ENCODE measurements at regions not wholly inside any gene's neighbourhood (a gene's known extent, or its start where the extent isn't known, plus 50 kb on each side); places are given as distances from the start of the nearest gene placed in this dataset.

DNA sequence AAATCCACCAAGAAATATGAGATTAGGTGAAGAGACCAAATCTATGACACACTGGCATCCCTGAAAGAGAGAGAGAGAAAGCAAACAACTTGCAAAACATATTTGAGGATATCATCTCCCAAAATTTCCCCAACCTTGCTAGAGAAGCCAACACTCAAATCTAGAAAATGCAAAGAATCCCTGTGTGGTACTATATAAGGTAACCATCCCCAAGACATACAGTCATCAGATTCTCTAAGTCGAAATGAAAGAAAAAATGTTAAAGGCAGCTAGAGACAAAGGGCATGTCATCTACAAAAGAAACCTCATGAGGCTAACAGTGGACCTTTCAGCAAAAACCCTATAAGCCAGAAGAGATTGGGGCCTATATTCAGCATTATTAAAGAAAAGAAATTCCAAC lies 622.1 kb upstream of the LMCD1 start:
- Histone ChIP-seq H3K4me2 (no peak overlapping the region), H3K9ac (no peak overlapping the region), H3K36me3 (ENCODE audit: insufficient read depth) (no peaks in the 10 kb centered on the region), H2AFZ (ENCODE audit: low read depth) (no peak overlapping the region), H4K20me1 (ENCODE audit: insufficient read depth) (no peaks in the 10 kb centered on the region), H3K4me1 (ENCODE audit: low read depth, poor library complexity, severe bottlenecking) (no peaks in the 10 kb centered on the region), H3K27me3 (ENCODE audit: insufficient read depth, low read depth) (no peaks in the 10 kb centered on the region), H3K79me2 (ENCODE audit: insufficient read depth, low read depth) (no peaks in the 10 kb centered on the region), H3K27ac (no peak overlapping the region), H3K4me3 (IDR thresholded peaks at IDR 0.05; ENCODE audit: insufficient read depth, low read depth, low read length) (no peak overlapping the region)
- TF ChIP-seq, protein P1, sequence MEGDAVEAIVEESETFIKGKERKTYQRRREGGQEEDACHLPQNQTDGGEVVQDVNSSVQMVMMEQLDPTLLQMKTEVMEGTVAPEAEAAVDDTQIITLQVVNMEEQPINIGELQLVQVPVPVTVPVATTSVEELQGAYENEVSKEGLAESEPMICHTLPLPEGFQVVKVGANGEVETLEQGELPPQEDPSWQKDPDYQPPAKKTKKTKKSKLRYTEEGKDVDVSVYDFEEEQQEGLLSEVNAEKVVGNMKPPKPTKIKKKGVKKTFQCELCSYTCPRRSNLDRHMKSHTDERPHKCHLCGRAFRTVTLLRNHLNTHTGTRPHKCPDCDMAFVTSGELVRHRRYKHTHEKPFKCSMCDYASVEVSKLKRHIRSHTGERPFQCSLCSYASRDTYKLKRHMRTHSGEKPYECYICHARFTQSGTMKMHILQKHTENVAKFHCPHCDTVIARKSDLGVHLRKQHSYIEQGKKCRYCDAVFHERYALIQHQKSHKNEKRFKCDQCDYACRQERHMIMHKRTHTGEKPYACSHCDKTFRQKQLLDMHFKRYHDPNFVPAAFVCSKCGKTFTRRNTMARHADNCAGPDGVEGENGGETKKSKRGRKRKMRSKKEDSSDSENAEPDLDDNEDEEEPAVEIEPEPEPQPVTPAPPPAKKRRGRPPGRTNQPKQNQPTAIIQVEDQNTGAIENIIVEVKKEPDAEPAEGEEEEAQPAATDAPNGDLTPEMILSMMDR (conservative IDR thresholded peaks at IDR 0.05; ENCODE audit: low read depth, low read length), result no peak

DNA sequence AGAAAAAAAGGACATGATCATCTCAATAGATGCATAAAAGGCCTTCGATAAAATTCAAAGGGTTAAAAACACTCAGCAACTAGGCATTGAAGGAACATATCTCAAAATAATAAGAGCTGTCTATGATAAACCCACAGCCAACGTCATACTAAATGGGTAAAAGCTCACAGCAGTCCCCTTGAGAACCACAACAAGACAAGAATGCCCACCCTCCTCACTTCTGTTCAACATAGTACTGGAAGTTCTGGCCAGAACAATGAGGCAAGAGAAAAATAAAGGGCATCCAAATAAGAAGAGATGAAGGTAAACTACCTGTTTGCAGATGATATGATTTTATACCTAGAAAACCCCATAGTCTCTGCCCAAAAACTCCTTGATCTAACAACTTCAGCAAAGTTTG lies 619.7 kb upstream of the LMCD1 start:
- Histone ChIP-seq H3K4me2 (no peak overlapping the region), H3K27ac (no peak overlapping the region)

DNA sequence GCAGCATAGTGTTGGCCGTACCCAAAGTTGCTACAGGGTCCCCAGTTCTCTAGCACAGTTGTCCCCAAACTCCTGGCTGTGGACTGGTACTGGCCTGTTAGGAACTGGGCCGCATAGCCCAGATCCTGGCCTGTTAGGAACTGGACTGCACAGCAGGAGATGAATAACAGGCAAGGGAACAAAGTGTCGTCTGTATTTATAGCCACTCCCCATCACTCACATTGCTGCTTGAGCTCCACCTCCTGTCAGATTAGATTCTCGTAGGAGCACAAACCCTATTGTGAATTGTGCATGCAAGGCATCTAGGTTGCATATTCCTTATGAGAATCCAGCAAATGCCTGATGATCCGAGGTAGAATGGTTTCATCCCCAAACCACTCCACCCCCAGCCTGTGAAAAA lies 604.0 kb upstream of the LMCD1 start:
- H2AFZ ChIP-seq (ENCODE audit: low read depth), result no peak overlapping the region
- H3K4me3 ChIP-seq (IDR thresholded peaks at IDR 0.05; ENCODE audit: insufficient read depth, low read depth, low read length), result no peak overlapping the region
- H4K20me1 ChIP-seq (ENCODE audit: insufficient read depth), result no peaks in the 10 kb centered on the region
- no peaks in the 10 kb centered on the region for H3K27me3 ChIP-seq (ENCODE audit: insufficient read depth, low read depth)
- H3K4me1 ChIP-seq (ENCODE audit: low read depth, poor library complexity, severe bottlenecking), result no peaks in the 10 kb centered on the region
- no peak overlapping the region for H3K9ac ChIP-seq
- no peak overlapping the region for H3K4me2 ChIP-seq
- H3K27ac ChIP-seq, result no peak overlapping the region
- no peaks in the 10 kb centered on the region for H3K36me3 ChIP-seq (ENCODE audit: insufficient read depth)
- TF ChIP-seq, protein P1 (conservative IDR thresholded peaks at IDR 0.05; ENCODE audit: low read depth, low read length), result no peak
- no peaks in the 10 kb centered on the region for H3K79me2 ChIP-seq (ENCODE audit: insufficient read depth, low read depth)

More for the DNA sequence above, 619.7 kb upstream of the LMCD1 start:
- no peak overlapping the region for H2AFZ ChIP-seq (ENCODE audit: low read depth)
- TF ChIP-seq, protein P1 (conservative IDR thresholded peaks at IDR 0.05; ENCODE audit: low read depth, low read length), result no peak
- no peaks in the 10 kb centered on the region for H3K4me1 ChIP-seq (ENCODE audit: low read depth, poor library complexity, severe bottlenecking)
- no peaks in the 10 kb centered on the region for H3K27me3 ChIP-seq (ENCODE audit: insufficient read depth, low read depth)
- no peak overlapping the region for H3K9ac ChIP-seq
- H3K36me3 ChIP-seq (ENCODE audit: insufficient read depth), result no peaks in the 10 kb centered on the region
- no peaks in the 10 kb centered on the region for H4K20me1 ChIP-seq (ENCODE audit: insufficient read depth)
- no peak overlapping the region for H3K4me3 ChIP-seq (IDR thresholded peaks at IDR 0.05; ENCODE audit: insufficient read depth, low read depth, low read length)
- no peaks in the 10 kb centered on the region for H3K79me2 ChIP-seq (ENCODE audit: insufficient read depth, low read depth)

DNA sequence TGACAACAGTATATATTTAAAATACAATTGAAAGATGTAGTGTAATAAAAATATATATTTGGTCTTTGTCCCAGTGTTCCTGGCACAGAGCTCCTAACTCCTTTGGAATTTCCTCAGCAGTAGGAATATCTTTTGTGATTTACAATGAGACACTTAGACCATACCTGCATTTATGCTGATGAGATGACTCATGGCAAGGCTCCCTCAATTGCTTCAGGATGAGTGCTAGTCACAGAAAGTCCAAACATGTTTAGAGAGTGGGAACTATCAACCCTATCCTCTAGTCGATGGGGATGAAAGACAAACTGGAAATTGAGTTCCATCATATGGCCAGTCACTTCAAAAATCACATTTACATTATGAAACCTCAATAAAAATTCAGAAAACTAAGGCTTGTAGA lies 588.3 kb upstream of the LMCD1 start:
- H3K4me3 ChIP-seq (IDR thresholded peaks at IDR 0.05; ENCODE audit: insufficient read depth, low read depth, low read length), result no peak overlapping the region
- H3K9ac ChIP-seq, result no peak overlapping the region
- H3K27me3 ChIP-seq (ENCODE audit: insufficient read depth, low read depth), result no peaks in the 10 kb centered on the region
- no peak overlapping the region for H3K27ac ChIP-seq
- TF ChIP-seq, protein P1 (conservative IDR thresholded peaks at IDR 0.05; ENCODE audit: low read depth, low read length), result no peak
- no peak overlapping the region for H3K4me2 ChIP-seq
- H2AFZ ChIP-seq (ENCODE audit: low read depth), result no peak overlapping the region
- no peaks in the 10 kb centered on the region for H3K36me3 ChIP-seq (ENCODE audit: insufficient read depth)
- no peaks in the 10 kb centered on the region for H4K20me1 ChIP-seq (ENCODE audit: insufficient read depth)
- no peaks in the 10 kb centered on the region for H3K79me2 ChIP-seq (ENCODE audit: insufficient read depth, low read depth)
- H3K4me1 ChIP-seq (ENCODE audit: low read depth, poor library complexity, severe bottlenecking), result no peaks in the 10 kb centered on the region

All from KMS-11 (cell line).